ENCODE measurements at regions not wholly inside any gene's neighbourhood (a gene's known extent, or its start where the extent isn't known, plus 50 kb on each side); places are given as distances from the start of the nearest gene placed in this dataset.

DNA sequence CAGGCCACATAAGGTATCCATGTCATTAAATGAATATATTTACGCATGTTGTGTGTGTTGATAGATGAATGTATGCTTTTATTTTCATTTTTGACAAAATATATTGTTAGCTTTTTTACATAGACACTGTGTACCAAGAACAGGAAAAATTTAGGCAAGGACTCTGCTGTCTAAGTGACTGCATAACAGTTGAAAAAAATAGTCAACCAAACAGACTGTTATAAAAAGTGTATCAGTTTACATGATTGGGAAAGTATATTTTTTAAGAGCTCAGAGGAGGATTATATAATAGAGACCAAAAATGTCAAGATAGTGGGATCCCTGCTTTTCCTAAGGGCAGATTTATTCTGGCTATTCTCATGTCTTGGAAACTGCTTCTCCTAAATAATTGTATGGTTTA lies 858.0 kb downstream of the SLITRK1 start:
- Histone ChIP-seq H3K27ac (ENCODE audit: low read length) (no peak overlapping the region), H3K4me1 (ENCODE audit: control insufficient read depth, insufficient read depth, low read length) (no peaks in the 10 kb centered on the region), H3K27me3 (ENCODE audit: control insufficient read depth, insufficient read depth, low read length) (no peaks in the 10 kb centered on the region), H3K36me3 (ENCODE audit: control insufficient read depth, insufficient read depth, low read length) (no peaks in the 10 kb centered on the region), H3K4me3 (ENCODE audit: low read length) (no peak overlapping the region), H3K9me3 (ENCODE audit: control insufficient read depth, low read depth, low read length) (no peaks in the 10 kb centered on the region)
- no peak for DNase-seq
- 100% methylated on average over 1 of the region's 1 CpG for WGBS (ENCODE audit: insufficient coverage, low lambda C conversion rate)

DNA sequence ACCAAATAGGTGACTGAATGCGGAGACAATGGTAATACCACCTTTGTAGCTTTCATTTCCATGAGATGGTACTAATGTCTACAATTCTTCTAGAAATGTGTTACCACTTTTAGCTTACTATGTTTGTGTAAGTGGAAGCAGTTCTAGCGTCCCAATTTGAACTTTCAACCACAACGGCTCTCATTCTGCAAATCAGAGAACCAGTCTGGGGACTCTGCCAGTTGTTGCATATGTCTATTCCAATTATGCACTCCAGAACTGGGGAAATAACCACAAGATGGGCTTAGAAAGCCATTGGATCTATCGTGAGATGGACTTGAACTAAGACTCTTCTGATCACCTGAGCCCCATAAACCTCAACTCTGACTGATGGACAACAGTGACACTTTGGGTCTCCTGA lies 862.3 kb downstream of the SLITRK1 start:
- WGBS (ENCODE audit: insufficient coverage, low lambda C conversion rate): 90% methylated on average over 2 of the region's 4 CpGs
- H3K9me3 ChIP-seq (ENCODE audit: control insufficient read depth, low read depth, low read length): no peaks in the 10 kb centered on the region
- H3K36me3 ChIP-seq (ENCODE audit: control insufficient read depth, insufficient read depth, low read length): no peaks in the 10 kb centered on the region

DNA sequence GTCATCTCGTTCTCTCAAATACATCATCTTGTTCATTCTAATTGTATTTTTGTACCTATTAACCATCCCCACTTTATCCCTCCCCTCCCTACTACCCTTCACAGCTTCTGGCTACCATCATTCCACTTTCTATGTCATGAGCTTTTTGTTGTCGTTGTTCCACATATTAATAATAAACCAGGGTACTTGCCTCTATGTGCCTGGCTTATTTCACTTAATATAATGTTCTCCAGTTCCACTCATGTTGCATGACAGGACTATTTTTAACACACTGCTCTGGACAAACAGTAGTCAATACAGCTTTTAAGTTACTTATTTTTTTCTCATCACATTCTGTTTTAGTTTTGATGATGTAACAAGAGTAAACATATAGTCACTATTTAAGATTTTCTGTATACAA lies 872.3 kb downstream of the SLITRK1 start:
- Histone ChIP-seq H3K9me3 (ENCODE audit: control insufficient read depth, low read depth, low read length) (no peaks in the 10 kb centered on the region), H3K27ac (ENCODE audit: low read length) (no peak overlapping the region), H3K27me3 (ENCODE audit: control insufficient read depth, insufficient read depth, low read length) (no peaks in the 10 kb centered on the region), H3K36me3 (ENCODE audit: control insufficient read depth, insufficient read depth, low read length) (no peaks in the 10 kb centered on the region), H3K4me1 (ENCODE audit: control insufficient read depth, insufficient read depth, low read length) (no peaks in the 10 kb centered on the region), H3K4me3 (ENCODE audit: low read length) (no peak overlapping the region)
- WGBS (ENCODE audit: insufficient coverage, low lambda C conversion rate): 85% methylated on average over 1 of the region's 2 CpGs
- no peak for DNase-seq

More for the DNA sequence above, 862.3 kb downstream of the SLITRK1 start:
- no peaks in the 10 kb centered on the region for H3K4me1 ChIP-seq (ENCODE audit: control insufficient read depth, insufficient read depth, low read length)
- no peak for DNase-seq
- no peak overlapping the region for H3K4me3 ChIP-seq (ENCODE audit: low read length)
- H3K27me3 ChIP-seq (ENCODE audit: control insufficient read depth, insufficient read depth, low read length): no peaks in the 10 kb centered on the region
- no peak overlapping the region for H3K27ac ChIP-seq (ENCODE audit: low read length)

DNA sequence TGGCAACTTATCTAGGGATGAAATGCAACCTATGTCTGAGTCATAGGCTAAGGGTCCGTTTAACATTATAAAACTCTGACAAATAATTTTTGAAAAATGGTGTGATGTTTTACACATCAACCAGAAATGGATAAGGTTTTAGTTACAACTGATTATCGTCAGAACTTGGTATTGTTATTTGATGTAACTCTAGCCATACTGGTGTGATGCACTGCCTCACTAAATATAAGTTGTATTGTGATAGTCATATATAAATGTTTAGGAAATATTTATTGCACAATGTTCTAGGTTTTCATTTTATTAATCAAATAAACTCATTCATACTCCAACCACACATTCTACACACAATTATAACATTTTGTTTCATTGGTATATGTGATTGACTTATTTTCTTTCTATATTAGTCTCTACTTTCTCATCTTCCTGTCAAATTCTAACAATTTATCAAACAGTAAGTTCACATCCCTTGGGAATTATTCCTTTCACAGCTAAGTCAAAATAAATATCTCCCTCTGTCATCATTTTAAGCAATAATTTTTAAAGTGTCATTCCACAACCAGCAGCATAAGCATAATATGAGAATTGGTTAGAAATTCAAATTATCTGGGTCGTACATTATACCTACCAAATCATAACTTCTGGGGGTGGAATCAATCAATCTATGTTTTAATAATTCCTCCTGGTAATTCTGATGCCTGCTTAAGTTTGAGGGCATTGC lies 873.9 kb downstream of the SLITRK1 start:
- Histone ChIP-seq H3K27me3 (ENCODE audit: control insufficient read depth, insufficient read depth, low read length) (no peaks in the 10 kb centered on the region), H3K9me3 (ENCODE audit: control insufficient read depth, low read depth, low read length) (no peaks in the 10 kb centered on the region), H3K4me3 (ENCODE audit: low read length) (no peak overlapping the region), H3K27ac (ENCODE audit: low read length) (no peak overlapping the region), H3K36me3 (ENCODE audit: control insufficient read depth, insufficient read depth, low read length) (no peaks in the 10 kb centered on the region), H3K4me1 (ENCODE audit: control insufficient read depth, insufficient read depth, low read length) (no peaks in the 10 kb centered on the region)
- DNase-seq: no peak
- 25% methylated on average over 1 of the region's 3 CpGs for WGBS (ENCODE audit: insufficient coverage, low lambda C conversion rate)

DNA sequence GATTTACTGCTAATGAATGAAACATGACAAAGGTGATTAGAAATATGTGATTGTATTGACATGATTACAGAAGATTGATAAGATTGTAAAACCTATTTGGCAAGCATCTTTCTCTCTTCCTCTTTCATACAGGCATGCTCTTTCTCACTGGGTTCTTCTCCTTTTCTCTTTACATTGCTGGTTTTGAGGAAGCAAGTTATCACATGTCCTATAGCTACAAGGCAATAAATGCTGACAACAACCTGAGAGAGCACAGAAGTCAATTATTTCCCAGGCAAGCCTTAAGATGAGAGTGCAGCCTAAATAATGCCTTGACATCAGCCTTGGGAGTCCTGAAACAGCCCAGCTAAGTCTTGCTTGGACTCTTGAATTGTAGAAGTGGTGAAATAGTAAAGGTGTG lies 875.0 kb downstream of the SLITRK1 start:
- no peak overlapping the region for H3K27ac ChIP-seq (ENCODE audit: low read length)
- DNase-seq: no peak

DNA sequence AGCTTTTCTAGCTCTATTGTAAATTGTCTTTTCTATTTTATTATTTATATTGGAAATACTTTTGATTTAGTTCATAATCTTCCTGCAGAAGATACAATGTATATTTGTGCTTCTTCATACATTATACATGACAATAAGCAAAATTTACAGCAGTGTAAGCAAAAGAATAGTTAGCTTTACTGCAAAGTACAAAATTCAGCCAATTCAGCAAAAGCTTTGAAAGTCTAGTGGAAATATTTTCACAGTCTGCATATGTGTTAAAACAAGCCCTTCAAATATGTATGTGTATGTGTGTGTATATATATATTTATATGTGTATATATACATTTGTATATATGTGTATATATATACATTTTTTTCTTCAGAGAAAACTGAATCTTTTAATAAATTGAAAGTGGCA lies 879.1 kb downstream of the SLITRK1 start:
- no peaks in the 10 kb centered on the region for H3K4me1 ChIP-seq (ENCODE audit: control insufficient read depth, insufficient read depth, low read length)
- no peaks in the 10 kb centered on the region for H3K27me3 ChIP-seq (ENCODE audit: control insufficient read depth, insufficient read depth, low read length)
- no peak overlapping the region for H3K27ac ChIP-seq (ENCODE audit: low read length)
- no peaks in the 10 kb centered on the region for H3K9me3 ChIP-seq (ENCODE audit: control insufficient read depth, low read depth, low read length)
- no peak overlapping the region for H3K4me3 ChIP-seq (ENCODE audit: low read length)
- no peak for DNase-seq
- H3K36me3 ChIP-seq (ENCODE audit: control insufficient read depth, insufficient read depth, low read length): no peaks in the 10 kb centered on the region

More for the DNA sequence above, 875.0 kb downstream of the SLITRK1 start:
- H3K27me3 ChIP-seq (ENCODE audit: control insufficient read depth, insufficient read depth, low read length): no peaks in the 10 kb centered on the region
- no peaks in the 10 kb centered on the region for H3K4me1 ChIP-seq (ENCODE audit: control insufficient read depth, insufficient read depth, low read length)
- no peak overlapping the region for H3K4me3 ChIP-seq (ENCODE audit: low read length)
- no peaks in the 10 kb centered on the region for H3K36me3 ChIP-seq (ENCODE audit: control insufficient read depth, insufficient read depth, low read length)
- no peaks in the 10 kb centered on the region for H3K9me3 ChIP-seq (ENCODE audit: control insufficient read depth, low read depth, low read length)

DNA sequence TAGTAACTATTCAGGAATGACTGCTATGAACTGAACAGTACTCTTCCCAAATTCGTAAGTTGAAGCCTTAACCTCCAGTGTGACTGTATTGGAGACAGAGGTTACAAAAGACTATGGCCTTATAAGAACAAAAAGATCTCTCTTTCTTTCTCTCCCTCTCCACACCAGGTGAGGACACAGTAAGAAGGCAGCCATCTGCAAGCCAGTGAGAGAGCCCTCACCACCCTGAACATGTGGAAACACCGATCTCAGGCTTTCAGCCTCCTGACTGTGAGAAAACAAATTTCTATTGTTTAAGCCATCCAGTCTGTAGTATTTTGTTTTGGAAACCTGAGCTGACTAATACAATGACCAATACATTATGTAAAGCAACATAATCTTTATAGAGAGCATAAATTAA lies 888.9 kb downstream of the SLITRK1 start:
- Histone ChIP-seq H3K27me3 (ENCODE audit: control insufficient read depth, insufficient read depth, low read length) (no peaks in the 10 kb centered on the region), H3K4me1 (ENCODE audit: control insufficient read depth, insufficient read depth, low read length) (no peaks in the 10 kb centered on the region), H3K36me3 (ENCODE audit: control insufficient read depth, insufficient read depth, low read length) (no peaks in the 10 kb centered on the region), H3K4me3 (ENCODE audit: low read length) (no peak overlapping the region), H3K9me3 (ENCODE audit: control insufficient read depth, low read depth, low read length) (no peaks in the 10 kb centered on the region), H3K27ac (ENCODE audit: low read length) (no peak overlapping the region)
- 100% methylated on average over 1 of the region's 2 CpGs for WGBS (ENCODE audit: insufficient coverage, low lambda C conversion rate)
- no peak for DNase-seq

DNA sequence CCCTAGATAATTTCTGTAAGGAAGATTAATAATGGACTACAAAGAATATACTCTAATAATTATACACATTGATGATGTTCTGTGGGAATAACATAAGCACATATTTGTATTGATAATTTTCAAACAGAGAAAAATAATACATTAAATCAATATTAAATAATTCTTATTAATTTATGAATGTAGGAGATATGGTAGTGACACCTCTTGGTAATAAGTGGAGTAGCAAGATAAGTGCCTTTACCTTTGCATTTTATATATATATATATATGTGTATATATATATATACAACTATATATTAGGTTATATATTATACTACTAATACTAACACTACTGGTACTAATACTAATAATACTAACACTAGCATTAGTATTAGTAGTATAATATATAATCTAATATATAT lies 905.8 kb downstream of the SLITRK1 start:
- Histone ChIP-seq H3K4me1 (ENCODE audit: control insufficient read depth, insufficient read depth, low read length) (no peaks in the 10 kb centered on the region), H3K9me3 (ENCODE audit: control insufficient read depth, low read depth, low read length) (no peaks in the 10 kb centered on the region), H3K36me3 (ENCODE audit: control insufficient read depth, insufficient read depth, low read length) (no peaks in the 10 kb centered on the region), H3K27me3 (ENCODE audit: control insufficient read depth, insufficient read depth, low read length) (no peaks in the 10 kb centered on the region), H3K27ac (ENCODE audit: low read length) (no peak overlapping the region), H3K4me3 (ENCODE audit: low read length) (no peak overlapping the region)
- DNase-seq: no peak

DNA sequence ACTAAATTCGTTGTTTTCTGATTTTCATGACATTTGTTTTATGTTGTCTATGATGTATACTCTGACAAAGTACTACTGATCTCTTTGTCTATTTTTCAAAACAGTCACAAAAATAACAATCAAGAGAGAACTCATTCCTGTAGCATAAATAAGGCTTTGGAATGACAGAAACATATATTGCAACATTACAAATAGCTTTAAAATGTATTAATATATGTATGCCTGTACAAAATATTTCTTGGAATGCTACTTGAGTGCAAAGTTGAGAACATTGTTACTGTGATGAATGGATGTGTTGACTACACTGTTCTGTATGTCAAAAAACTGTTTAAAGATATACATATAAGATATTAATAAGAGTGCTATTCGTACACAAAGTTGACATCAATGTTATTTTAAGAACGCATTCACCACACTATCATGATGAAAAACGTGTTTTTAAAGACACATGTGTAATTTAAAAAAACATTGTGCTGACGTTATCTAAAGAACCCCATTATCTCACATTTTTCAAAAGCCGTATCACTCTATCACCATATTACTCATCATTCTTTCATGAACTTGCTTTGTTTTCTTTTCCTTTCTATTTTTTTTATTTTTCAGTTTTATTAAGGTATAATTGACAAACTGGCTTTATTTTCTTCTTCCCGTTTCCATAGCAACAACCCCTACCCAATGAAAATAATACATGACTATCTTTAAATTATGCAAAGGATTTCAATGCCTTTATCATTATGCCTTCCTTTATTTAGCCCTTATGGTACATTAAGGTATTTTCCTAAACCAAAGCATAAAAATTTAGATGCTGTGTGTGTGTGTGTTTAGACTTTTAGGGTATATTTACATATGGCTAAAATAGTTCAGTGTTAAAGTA lies 918.8 kb downstream of the SLITRK1 start:
- H3K4me1 ChIP-seq (ENCODE audit: control insufficient read depth, insufficient read depth, low read length): no peaks in the 10 kb centered on the region
- 73% methylated on average over 6 of the region's 7 CpGs for WGBS (ENCODE audit: insufficient coverage, low lambda C conversion rate)
- H3K27me3 ChIP-seq (ENCODE audit: control insufficient read depth, insufficient read depth, low read length): no peaks in the 10 kb centered on the region
- no peak overlapping the region for H3K27ac ChIP-seq (ENCODE audit: low read length)
- no peak for DNase-seq
- H3K36me3 ChIP-seq (ENCODE audit: control insufficient read depth, insufficient read depth, low read length): no peaks in the 10 kb centered on the region
- H3K4me3 ChIP-seq (ENCODE audit: low read length): no peak overlapping the region
- H3K9me3 ChIP-seq (ENCODE audit: control insufficient read depth, low read depth, low read length): no peaks in the 10 kb centered on the region

DNA sequence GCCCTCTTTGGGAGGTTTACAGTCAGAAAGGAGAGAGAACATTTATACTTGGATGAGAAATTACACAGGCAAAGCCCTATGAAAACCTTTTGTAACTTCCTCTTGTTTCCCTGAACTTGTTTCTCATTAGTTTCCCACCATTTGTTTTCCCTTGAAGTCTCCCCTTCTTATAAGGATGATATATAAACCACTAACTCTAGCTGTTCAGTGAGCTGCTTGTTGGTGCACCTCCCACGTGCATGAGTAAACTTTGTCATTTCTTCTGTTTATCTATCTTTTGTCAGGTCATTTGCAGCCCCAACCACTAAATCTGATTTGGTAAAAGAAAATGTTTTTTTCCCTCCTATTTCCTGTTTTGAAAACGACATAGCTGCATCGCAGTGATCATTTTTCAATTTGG lies 919.9 kb downstream of the SLITRK1 start:
- Histone ChIP-seq H3K9me3 (ENCODE audit: control insufficient read depth, low read depth, low read length) (no peaks in the 10 kb centered on the region), H3K27ac (ENCODE audit: low read length) (no peak overlapping the region), H3K36me3 (ENCODE audit: control insufficient read depth, insufficient read depth, low read length) (no peaks in the 10 kb centered on the region), H3K4me3 (ENCODE audit: low read length) (no peak overlapping the region), H3K4me1 (ENCODE audit: control insufficient read depth, insufficient read depth, low read length) (no peaks in the 10 kb centered on the region), H3K27me3 (ENCODE audit: control insufficient read depth, insufficient read depth, low read length) (no peaks in the 10 kb centered on the region)
- no peak for DNase-seq
- WGBS (ENCODE audit: insufficient coverage, low lambda C conversion rate): 71% methylated on average over 3 of the region's 3 CpGs

DNA sequence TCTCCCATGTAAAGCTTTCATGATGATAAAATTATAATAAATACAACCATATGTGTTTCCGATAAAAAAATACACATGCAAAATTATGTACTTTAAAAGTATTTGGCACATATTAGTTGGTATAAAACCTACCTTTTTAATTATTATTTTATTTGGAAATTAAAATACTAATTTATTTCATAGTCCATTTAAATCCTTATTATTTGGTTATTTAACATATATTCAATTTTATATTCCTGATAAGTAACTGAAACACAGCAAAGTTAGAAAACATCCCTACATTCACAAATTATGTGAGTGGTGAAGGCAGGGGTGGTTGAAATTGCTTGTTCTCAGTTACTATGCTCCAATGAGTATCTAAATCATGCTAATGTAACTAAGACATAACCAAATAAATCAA lies 920.5 kb downstream of the SLITRK1 start:
- WGBS (ENCODE audit: insufficient coverage, low lambda C conversion rate): 100% methylated on average over 1 of the region's 1 CpG
- DNase-seq: no peak

More for the DNA sequence above, 920.5 kb downstream of the SLITRK1 start:
- Histone ChIP-seq H3K27me3 (ENCODE audit: control insufficient read depth, insufficient read depth, low read length) (no peaks in the 10 kb centered on the region), H3K4me3 (ENCODE audit: low read length) (no peak overlapping the region), H3K36me3 (ENCODE audit: control insufficient read depth, insufficient read depth, low read length) (no peaks in the 10 kb centered on the region), H3K27ac (ENCODE audit: low read length) (no peak overlapping the region), H3K4me1 (ENCODE audit: control insufficient read depth, insufficient read depth, low read length) (no peaks in the 10 kb centered on the region), H3K9me3 (ENCODE audit: control insufficient read depth, low read depth, low read length) (no peaks in the 10 kb centered on the region)
